Breast epithelium (tissue), 4 donors: ENCODE measurements at regions not wholly inside any gene's neighbourhood (a gene's known extent, or its start where the extent isn't known, plus 50 kb on each side); places are given as distances from the start of the nearest gene placed in this dataset.

ENCODE experiments used
- DNase-seq, 2 donors: peaks; one replicate each; pipeline ENCODE4 v3.0.0-alpha.2; 2019; ENCODE audit warnings: low spot score in 2 of 2
- H3K27ac ChIP-seq, 2 donors: fragments of 200-600 bp; sonication (generic) in 1 of 2; one replicate each; pipeline ENCODE4 v1.5.1; 2016 to 2019; ENCODE audit warnings: mild to moderate bottlenecking in 1 of 2
- H3K27me3 ChIP-seq, 2 donors: fragments of 200-600 bp; sonication (generic) in 1 of 2; one replicate each; pipeline versions ENCODE4 v1.5.1 to v1.6.0; 2017 to 2019; ENCODE audit warnings: control low read depth in 1 of 2, mild to moderate bottlenecking in 1 of 2
- H3K36me3 ChIP-seq: fragments of 200-600 bp; one replicate; pipeline ENCODE4 v1.5.1; 2019
- H3K4me1 ChIP-seq, 2 donors: fragments of 200-600 bp; sonication (generic); one replicate each; pipeline ENCODE4 v1.5.1; 2016 to 2019; ENCODE audit warnings: control low read depth in 1 of 2
- H3K4me3 ChIP-seq, 3 donors: fragments of 200-600 bp; sonication (generic); 1 replicate in 2 of 3; 2 replicates in 1 of 3; pipeline ENCODE4 v1.5.1; 2016 to 2019; ENCODE audit warnings: mild to moderate bottlenecking in 3 of 3, moderate library complexity in 2 of 3
- H3K9me3 ChIP-seq, 2 donors: fragments of 200-600 bp; sonication (generic) in 1 of 2; one replicate each; pipeline ENCODE4 v1.5.1; 2016 to 2019; ENCODE audit warnings: control low read depth in 1 of 2
- CTCF ChIP-seq, 3 donors: fragments of 450-650 bp; IDR thresholded peaks; one replicate each; pipeline ENCODE4 v1.5.1; 2016 to 2017; ENCODE audit warnings: antibody characterized with exemption in 3 of 3, mild to moderate bottlenecking in 3 of 3, moderate library complexity in 3 of 3
- POLR2A ChIP-seq: fragments of 450-650 bp; IDR thresholded peaks from one replicate; pipeline ENCODE4 v1.6.1; 2016; ENCODE audit warnings: antibody characterized with exemption, mild to moderate bottlenecking, moderate library complexity
- POLR2AphosphoS5 ChIP-seq, 3 donors: sonication (generic); formaldehyde crosslinking; IDR thresholded peaks; one replicate each; pipeline ENCODE4 v1.6.1; 2017; ENCODE audit warnings: antibody characterized with exemption in 3 of 3
- intact Hi-C: fragments of 100-400 bp; cut with DNase I; formaldehyde crosslinking; loops from one replicate; pipeline ENCODE4 v1.15.1; 2023; ENCODE audit warnings: low total_unique reads

DNA sequence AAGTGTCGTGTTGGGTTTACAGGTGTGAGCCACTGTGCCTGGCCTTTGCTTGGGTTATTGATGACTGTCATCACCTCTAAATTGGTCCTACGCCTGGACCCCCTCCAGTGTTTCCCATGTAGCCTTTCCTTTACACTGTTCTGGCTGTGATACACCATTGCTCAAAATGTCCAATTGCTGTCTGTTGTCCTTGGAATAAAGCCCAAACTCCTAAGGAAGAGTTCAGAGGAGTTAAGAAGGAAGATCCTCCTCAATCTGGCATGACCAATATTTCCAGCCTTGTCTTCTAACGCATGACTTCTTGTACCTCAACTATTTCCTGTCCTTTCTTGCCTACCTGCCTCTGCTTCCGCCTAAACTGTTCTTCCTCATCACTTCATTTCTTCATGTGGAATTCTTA, 113.1 kb downstream of the POLR2M start:
- DNase-seq = no peak

GRCh38 chr15:57820119-57820518, 113.6 kb downstream of the POLR2M start:
- H3K27ac ChIP-seq = no peak overlapping the region
- H3K36me3 ChIP-seq = no peaks in the 10 kb centered on the region
- H3K4me3 ChIP-seq = no peak overlapping the region
- H3K27me3 ChIP-seq = no peaks in the 10 kb centered on the region
- no peak for TF ChIP-seq POLR2AphosphoS5 (IDR thresholded peaks at IDR 0.05)
- TF ChIP-seq CTCF (IDR thresholded peaks at IDR 0.05) = no peak
- TF ChIP-seq POLR2A = no peak
- DNase-seq = no peak
- intact Hi-C loops = no loop called here
- no peaks in the 10 kb centered on the region for H3K4me1 ChIP-seq
- no peaks in the 10 kb centered on the region for H3K9me3 ChIP-seq

More for the DNA sequence above, 113.1 kb downstream of the POLR2M start:
- no peaks in the 10 kb centered on the region for H3K4me1 ChIP-seq
- TF ChIP-seq CTCF (IDR thresholded peaks at IDR 0.05) (no peak), POLR2A (no peak), POLR2AphosphoS5 (IDR thresholded peaks at IDR 0.05) (no peak)
- H3K36me3 ChIP-seq = no peaks in the 10 kb centered on the region
- H3K27ac ChIP-seq = no peak overlapping the region
- H3K27me3 ChIP-seq = no peaks in the 10 kb centered on the region
- no peak overlapping the region for H3K4me3 ChIP-seq
- intact Hi-C loops = no loop called here
- H3K9me3 ChIP-seq = no peaks in the 10 kb centered on the region

GRCh38 chr15:57821826-57822225, 115.3 kb downstream of the POLR2M start:
- TF ChIP-seq CTCF (IDR thresholded peaks at IDR 0.05) (no peak), POLR2AphosphoS5 (IDR thresholded peaks at IDR 0.05) (no peak), POLR2A (no peak)
- Histone ChIP-seq H3K4me1 (no peaks in the 10 kb centered on the region), H3K27ac (no peak overlapping the region), H3K27me3 (no peaks in the 10 kb centered on the region), H3K36me3 (no peaks in the 10 kb centered on the region), H3K4me3 (no peak overlapping the region), H3K9me3 (no peaks in the 10 kb centered on the region)
- DNase-seq = no peak
- intact Hi-C loops = no loop called here

- Histone ChIP-seq H3K27me3 (no peaks in the 10 kb centered on the region), H3K9me3 (no peaks in the 10 kb centered on the region), H3K27ac (no peak overlapping the region), H3K36me3 (no peaks in the 10 kb centered on the region), H3K4me3 (no peak overlapping the region), H3K4me1 (no peaks in the 10 kb centered on the region)
- DNase-seq = no peak
- intact Hi-C loops = no loop called here
- TF ChIP-seq POLR2AphosphoS5 (IDR thresholded peaks at IDR 0.05) = no peak
- TF ChIP-seq POLR2A = no peak
- no peak for TF ChIP-seq CTCF (IDR thresholded peaks at IDR 0.05)
These were observed 116.9 kb downstream of the POLR2M start for GRCh38 chr15:57823325-57823882.

GRCh38 chr15:57824186-57824585, 117.7 kb downstream of the POLR2M start:
- H3K4me3 ChIP-seq = no peak overlapping the region
- H3K4me1 ChIP-seq = no peaks in the 10 kb centered on the region
- H3K36me3 ChIP-seq = no peaks in the 10 kb centered on the region
- TF ChIP-seq POLR2AphosphoS5 (IDR thresholded peaks at IDR 0.05) = no peak
- no peak for TF ChIP-seq POLR2A
- no peak for TF ChIP-seq CTCF (IDR thresholded peaks at IDR 0.05)
- no peaks in the 10 kb centered on the region for H3K9me3 ChIP-seq
- no peaks in the 10 kb centered on the region for H3K27me3 ChIP-seq
- intact Hi-C loops = no loop called here
- H3K27ac ChIP-seq = no peak overlapping the region
- DNase-seq = no peak
